ENCODE measurements at regions not wholly inside any gene's neighbourhood (a gene's known extent, or its start where the extent isn't known, plus 50 kb on each side); places are given as distances from the start of the nearest gene placed in this dataset.

DNA sequence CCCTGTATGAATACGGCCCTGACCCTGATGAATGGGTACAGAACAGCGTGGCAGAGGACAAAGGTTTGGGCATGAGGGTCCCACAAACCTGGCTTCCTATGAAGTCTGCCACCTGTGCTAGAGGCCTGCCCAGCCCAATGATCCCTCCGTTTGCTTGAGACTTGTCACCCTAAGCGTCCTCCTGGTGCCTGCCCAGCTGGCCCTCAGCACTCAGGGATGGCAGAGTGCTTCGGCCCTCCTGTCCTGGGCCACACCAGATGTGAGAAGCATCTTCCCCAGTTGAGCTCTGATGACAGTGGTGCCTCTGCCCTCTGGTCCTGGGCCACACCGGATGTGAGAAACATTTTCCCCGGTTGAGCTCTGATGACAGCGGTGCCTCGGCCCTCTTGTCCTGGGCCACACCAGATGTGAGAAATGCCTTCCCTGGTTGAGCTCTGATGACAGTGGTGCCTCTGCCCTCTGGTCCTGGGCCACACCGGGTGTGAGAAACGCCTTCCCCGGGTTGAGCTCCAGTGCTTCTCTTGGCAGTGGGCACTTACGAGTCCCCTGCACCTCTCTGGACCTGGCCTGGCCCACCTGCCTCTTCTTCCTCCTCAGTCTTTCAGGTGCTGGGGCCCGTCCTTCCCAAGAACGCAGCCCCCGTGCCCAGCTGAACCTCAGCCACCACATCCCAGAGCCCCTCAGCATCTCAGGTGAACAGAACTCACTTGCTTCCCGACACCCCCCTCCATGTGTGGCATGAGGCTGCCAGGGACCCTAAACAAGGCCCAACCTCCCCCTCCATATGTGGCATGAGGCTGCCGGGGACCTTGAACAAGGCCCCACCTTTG lies 253.1 kb upstream of the IRX1 start:
- TF ChIP-seq EZH2 (IDR thresholded peaks at IDR 0.05; ENCODE audit: insufficient read depth, poor library complexity, severe bottlenecking) (no peak), EZH2phosphoT487 (IDR thresholded peaks at IDR 0.05; ENCODE audit: insufficient read depth, low read depth) (no peak)

All from GM23248 (cell line).